Ovary (tissue), 7 donors: ENCODE measurements at regions not wholly inside any gene's neighbourhood (a gene's known extent, or its start where the extent isn't known, plus 50 kb on each side); places are given as distances from the start of the nearest gene placed in this dataset.

Experiments
- DNase-seq, 5 donors: peaks; one replicate each; pipeline ENCODE4 v3.0.0-alpha.2; 2019 to 2020
- H3K27ac ChIP-seq, 2 donors: fragments of 200-600 bp; one replicate each; pipeline versions ENCODE4 v1.5.1 to v1.8.0; 2019 to 2022
- H3K27me3 ChIP-seq: fragments of 200-600 bp; one replicate; pipeline ENCODE4 v1.8.0; 2022
- H3K36me3 ChIP-seq: fragments of 200-600 bp; sonication (generic); one replicate; pipeline ENCODE4 v1.5.1; 2019
- H3K4me1 ChIP-seq: one replicate; pipeline ENCODE4 v1.8.1; 2013; ENCODE audit warnings: mild to moderate bottlenecking, moderate library complexity; ENCODE audit not compliant: insufficient read depth
- H3K4me3 ChIP-seq: fragments of 200-600 bp; sonication (generic); one replicate; pipeline ENCODE4 v1.5.1; 2017
- H3K9me3 ChIP-seq, 2 donors: fragments of 200-600 bp in 1 of 2; sonication (generic) in 1 of 2; one replicate each; pipeline versions ENCODE4 v1.5.1 to v1.8.1; 2013 to 2019; ENCODE audit warnings: mild to moderate bottlenecking in 1 of 2, moderate library complexity in 1 of 2
- CTCF ChIP-seq, 3 donors: fragments of 450-650 bp in 2 of 3; fragments of 200-600 bp in 1 of 3; IDR thresholded peaks; one replicate each; pipeline versions ENCODE4 v1.5.1 to v1.8.0; 2016 to 2022; ENCODE audit warnings: antibody characterized with exemption in 3 of 3, mild to moderate bottlenecking in 1 of 3
- EP300 ChIP-seq: sonication (generic); formaldehyde crosslinking; IDR thresholded peaks from one replicate; pipeline ENCODE4 v1.6.1; 2017; ENCODE audit warnings: antibody characterized with exemption
- POLR2A ChIP-seq: fragments of 450-650 bp; IDR thresholded peaks from one replicate; pipeline ENCODE4 v1.6.1; 2017; ENCODE audit warnings: antibody characterized with exemption, mild to moderate bottlenecking, moderate library complexity
- WGBS, 3 donors: extraction: QIAGEN DNeasy Blood & Tissue Kit in 1 of 3; methylation state at CpG; one replicate each; pipeline versions ENCODE4 v1.1.5 to v1.1.7; 2013 to 2017; 5-methylcytosine and 5-hydroxymethylcytosine counted together
- intact Hi-C, 4 donors: fragments of 100-400 bp; cut with DNase I; formaldehyde crosslinking; loops; one replicate each; pipeline versions ENCODE4 v1.11.0 to v1.15.1; 2022 to 2023
- donor health status: DM: no; HTN: no; CAD: no; lungs with moderate emphysema.
- donor health status: DM: no; HTN: no; CAD: no.
- donor health status: Bipolar disorder and iron deficiency.
- donor health status: DM: no; HTN: no; CAD: no.
- donor health status: DM: yes; HTN: yes; CAD: no.

GRCh38 chr1:198837278-198838021, 198.6 kb downstream of the PTPRC start:
- Histone ChIP-seq H3K9me3 (no peaks in the 10 kb centered on the region), H3K4me1 (peaks cover 1% of the 10 kb centered on the region), H3K27ac (no peak overlapping the region), H3K4me3 (no peak overlapping the region), H3K27me3 (no peaks in the 10 kb centered on the region), H3K36me3 (no peaks in the 10 kb centered on the region)
- intact Hi-C loops: no loop called here
- 75 to 83% (median 78%) methylated on average over 6 of the region's 6 CpGs for WGBS, 3 donors
- TF ChIP-seq CTCF (IDR thresholded peaks at IDR 0.05): no peak
- DNase-seq: no peak

- Histone ChIP-seq H3K4me1 (peaks cover 1% of the 10 kb centered on the region), H3K9me3 (no peaks in the 10 kb centered on the region), H3K27ac (no peak overlapping the region), H3K36me3 (no peaks in the 10 kb centered on the region), H3K4me3 (no peak overlapping the region), H3K27me3 (no peaks in the 10 kb centered on the region)
- 42 to 77% (median 46%) methylated on average over 2 of the region's 2 CpGs for WGBS, 3 donors
- intact Hi-C loops: no loop called here
- DNase-seq: no peak
- TF ChIP-seq CTCF (IDR thresholded peaks at IDR 0.05): no peak
- TF ChIP-seq POLR2A: no peak
- no peak for TF ChIP-seq EP300
Observed at GRCh38 chr1:198838022-198838342, 199.1 kb downstream of the PTPRC start.

GRCh38 chr1:198841477-198841876, 202.6 kb downstream of the PTPRC start:
- no peaks in the 10 kb centered on the region for H3K9me3 ChIP-seq
- no peaks in the 10 kb centered on the region for H3K27me3 ChIP-seq
- 89 to 95% (median 95%) methylated on average over 3 of the region's 3 CpGs for WGBS, 3 donors
- TF ChIP-seq CTCF (IDR thresholded peaks at IDR 0.05) (no peak), POLR2A (no peak)
- intact Hi-C loops: no loop called here
- H3K27ac ChIP-seq: no peak overlapping the region
- H3K36me3 ChIP-seq: no peaks in the 10 kb centered on the region
- no peak for DNase-seq
- H3K4me1 ChIP-seq: no peaks in the 10 kb centered on the region
- H3K4me3 ChIP-seq: no peak overlapping the region

GRCh38 chr1:198842686-198843085, 203.8 kb downstream of the PTPRC start:
- Histone ChIP-seq H3K27me3 (no peaks in the 10 kb centered on the region), H3K36me3 (no peaks in the 10 kb centered on the region), H3K4me3 (no peak overlapping the region), H3K9me3 (no peaks in the 10 kb centered on the region), H3K27ac (no peak overlapping the region), H3K4me1 (no peaks in the 10 kb centered on the region)
- TF ChIP-seq CTCF (IDR thresholded peaks at IDR 0.05): no peak
- TF ChIP-seq EP300: no peak
- no peak for TF ChIP-seq POLR2A
- DNase-seq: no peak
- 93 to 97% (median 94%) methylated on average over 2 of the region's 2 CpGs for WGBS, 3 donors
- intact Hi-C loops: no loop called here
